Right lung (tissue), 2 donors: ENCODE measurements at regions not wholly inside any gene's neighbourhood (a gene's known extent, or its start where the extent isn't known, plus 50 kb on each side); places are given as distances from the start of the nearest gene placed in this dataset.
"Not testable (repeated sequence)": the region's sequence is repeated elsewhere in the genome, so short reads cannot be mapped to it uniquely, and the experiment has no call there.

Experiments
- DNase-seq, 2 donors: peaks; one replicate each; pipeline ENCODE4 v3.0.0-alpha.2; 2013

DNA sequence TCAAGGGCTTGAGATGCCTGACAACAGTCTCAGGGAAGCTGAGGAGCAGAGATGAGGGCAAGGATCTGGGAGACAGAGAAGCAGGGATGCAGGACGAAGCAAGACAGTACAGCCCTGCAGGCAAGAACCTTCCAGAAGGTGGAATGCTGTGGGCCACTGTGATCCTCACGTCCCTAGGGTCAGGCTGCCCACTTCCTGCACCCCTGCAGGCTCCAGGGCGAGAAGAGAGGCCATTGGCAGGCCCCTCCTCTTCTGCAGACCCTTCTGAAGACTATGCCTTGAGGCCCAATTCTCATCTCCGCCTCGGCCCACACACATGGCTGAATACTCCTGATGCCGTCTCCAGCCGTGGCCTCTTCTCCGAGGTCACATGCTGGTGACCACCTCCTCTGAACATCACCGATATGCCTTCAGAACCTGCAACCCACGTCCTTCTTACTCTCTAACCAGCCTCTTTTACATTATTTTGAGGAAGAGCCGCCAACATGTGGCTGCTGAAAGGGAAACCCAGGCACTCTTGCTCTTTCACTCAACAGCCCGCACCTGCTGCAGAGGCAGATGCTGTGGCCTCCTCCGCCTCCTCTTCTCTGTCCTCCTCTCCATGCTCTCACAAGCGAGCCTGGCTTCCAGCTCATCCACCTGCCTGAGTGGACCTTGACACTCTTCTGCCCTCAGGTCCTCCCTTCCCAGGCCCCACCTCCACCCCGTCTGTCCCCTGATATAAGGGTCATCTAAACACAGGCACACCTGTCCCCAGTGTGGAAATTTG is 181.5 kb downstream of the IRX2 start:
- DNase-seq = no peak

DNA sequence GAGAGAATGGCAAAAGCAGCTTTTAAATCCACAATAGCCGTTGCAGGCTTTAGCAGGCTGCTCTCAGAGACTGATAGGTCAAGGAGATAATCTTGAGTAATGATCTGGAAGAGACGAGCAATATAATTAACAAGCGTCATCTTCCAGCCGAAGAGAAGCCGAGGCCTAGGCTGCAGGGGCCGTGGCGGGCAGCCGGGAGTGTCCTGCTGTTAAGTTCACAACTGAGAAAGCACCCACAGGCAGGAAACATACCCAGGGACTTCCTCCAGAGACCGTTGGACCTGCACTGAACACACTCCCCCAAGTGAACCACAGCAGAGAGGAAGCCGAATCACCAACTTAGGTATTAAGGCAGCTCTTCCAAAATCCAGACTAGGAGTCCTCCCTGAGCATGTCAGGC is 182.3 kb downstream of the IRX2 start:
- no peak for DNase-seq

DNA sequence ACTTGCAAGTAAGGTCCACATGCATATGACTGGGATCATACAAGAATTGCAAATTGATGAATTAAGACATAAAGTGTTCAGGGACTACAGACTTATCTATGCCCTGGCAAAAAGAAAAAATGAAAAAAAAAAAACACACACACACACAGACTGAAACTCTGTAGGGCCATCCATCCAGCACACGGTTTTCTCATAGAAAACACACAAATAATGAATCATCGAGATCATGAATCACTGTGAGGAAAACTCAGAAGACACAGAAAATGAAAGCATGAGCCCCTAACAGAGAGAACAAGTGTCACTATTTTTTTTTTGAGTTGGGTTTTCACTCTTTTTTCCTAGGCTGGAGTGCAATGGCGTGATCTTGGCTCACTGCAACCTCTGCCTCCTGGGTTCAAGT is 185.2 kb downstream of the IRX2 start:
- no peak for DNase-seq

DNA sequence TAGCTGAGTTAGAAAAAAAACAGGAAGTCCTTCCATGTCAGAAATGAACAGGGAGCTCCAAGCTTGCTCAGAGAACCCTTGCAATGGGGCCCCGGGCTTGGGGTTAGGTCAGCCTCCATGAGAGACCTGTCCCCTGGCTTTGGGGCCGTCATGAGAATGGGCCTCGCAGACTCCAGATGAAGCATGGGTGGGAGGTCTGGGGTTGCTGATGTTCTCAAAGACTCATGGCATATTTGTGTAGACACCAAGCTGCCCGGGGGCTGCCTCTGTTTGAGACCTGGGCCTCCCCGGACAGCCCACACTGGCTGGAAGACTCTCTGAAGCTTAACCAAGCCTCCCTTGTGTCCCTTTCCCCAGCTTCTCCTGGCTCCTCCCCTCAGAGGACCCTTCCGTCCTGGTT is 186.3 kb downstream of the IRX2 start:
- no peak for DNase-seq

DNA sequence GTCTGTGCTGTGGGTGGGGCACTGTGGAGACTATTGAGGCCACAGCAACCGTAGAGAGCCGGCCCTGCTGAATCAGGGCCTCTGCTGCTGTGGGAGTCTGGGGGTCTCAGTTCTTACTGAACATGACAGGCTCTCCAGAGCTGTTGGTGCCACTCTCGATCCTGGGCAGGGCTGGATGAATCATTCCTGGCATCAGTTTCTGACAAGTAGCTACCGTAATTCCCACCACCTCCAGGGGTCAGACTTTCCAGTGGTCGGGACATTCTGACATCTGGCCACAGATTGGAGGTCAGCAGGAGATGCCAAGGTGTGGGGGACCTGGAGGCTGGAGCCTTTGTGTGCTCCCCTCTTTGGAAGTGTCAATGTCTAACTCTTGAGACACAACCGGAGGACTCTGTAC is 188.4 kb downstream of the IRX2 start:
- no peak for DNase-seq

DNA sequence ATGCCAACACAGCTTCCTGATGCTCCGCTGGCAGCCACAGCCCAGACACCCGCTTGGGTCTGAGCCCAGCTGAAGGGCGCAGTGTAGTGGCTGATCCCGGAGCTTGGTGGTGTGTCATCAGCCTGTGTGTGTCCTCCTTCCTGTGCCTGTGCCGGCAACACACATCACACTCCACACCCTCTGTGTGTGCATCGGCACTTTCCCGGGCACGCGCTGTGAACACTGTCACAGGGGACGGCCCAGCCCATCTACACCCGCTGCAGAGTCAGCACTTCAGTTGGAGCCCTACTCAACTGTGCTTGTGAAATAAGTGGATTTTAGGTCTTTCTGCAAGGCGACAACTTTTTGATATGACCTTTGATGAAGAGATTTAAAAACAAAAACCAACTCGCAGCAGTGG is 189.4 kb downstream of the IRX2 start:
- no peak for DNase-seq

DNA sequence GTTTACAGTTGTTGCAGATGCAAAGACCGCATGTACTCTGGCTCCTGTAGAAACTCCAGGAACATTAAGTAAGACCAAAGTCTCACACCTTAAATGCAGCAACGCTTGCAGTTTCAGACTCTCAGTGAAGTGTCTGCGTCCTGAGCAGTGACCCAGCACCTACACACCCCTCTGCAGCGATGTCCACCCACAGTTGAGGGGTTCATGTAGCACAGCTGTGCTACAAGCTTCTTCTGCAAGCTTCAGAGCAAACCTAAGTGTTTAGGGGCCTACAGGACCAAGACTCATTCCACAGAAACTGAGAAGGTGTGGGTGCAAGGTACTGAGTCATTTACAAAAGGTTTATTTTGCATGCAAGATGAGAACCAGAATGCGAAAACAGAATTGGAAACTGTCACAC is 191.0 kb downstream of the IRX2 start:
- DNase-seq = no peak

DNA sequence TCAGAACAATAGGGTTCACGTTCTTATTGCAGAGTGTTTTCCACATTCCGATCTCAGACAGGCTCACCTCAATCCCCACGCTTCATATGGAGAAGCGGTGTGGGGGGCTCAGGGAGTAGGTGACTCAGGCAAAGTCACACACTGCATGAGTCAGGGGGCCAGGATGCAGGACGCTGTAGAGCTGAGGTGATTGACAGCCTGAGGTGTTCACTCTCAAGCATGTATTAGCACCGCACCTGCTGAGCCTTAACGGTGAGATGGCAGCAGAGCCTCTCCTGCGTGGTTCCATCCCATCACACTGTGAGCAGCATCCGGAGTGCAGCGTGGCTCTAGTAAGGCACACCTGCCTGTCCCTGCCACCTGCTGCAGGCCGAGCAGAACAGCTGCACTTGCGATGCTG is 194.0 kb downstream of the IRX2 start:
- no peak for DNase-seq

DNA sequence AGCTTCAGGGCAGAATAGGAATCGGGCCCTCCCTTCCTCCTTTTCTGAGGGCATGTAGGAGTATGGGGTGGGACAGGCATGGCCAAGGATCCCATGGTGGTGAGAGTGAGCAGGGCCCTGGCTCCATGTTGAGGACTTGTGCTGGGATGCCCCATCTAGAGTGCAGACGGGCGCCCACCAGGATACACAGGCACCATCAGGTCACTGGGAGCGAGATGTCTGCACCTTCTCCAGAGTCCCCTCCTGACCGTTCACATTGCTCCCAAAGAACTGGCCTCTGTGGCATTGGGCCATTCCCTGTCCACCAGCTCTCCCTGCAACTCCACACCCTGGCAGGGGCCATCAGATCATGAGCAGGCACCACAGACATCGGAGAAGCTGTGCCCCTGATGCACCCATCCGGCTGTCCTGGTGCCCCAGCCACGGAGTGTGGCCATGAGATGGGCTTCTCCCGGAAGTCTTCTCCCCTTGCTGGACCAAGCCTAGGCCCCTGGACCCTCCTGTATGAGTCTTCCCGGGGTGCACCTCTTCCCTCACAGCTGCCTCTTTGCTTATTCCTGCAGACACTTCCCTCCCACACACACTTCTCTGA is 195.0 kb downstream of the IRX2 start:
- no peak for DNase-seq

DNA sequence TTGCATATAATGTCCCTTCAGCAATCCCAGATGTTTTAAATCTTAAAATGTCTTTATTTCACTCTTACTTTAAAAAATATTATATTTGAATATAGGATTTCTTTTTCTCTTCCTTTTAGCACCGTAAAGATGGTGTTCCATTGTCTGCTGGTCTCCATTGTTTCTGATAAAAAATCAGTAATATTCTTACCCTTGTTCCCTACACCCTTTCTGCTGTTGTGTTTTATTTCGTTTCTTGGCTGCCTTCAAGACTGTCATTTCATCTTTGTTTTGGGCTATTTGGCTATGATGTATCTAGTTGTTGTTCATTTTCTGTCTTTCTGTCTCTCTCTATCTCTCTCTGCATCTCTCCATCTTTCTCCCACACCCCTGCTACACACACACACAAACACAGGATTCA is 197.9 kb downstream of the IRX2 start:
- no peak for DNase-seq

DNA sequence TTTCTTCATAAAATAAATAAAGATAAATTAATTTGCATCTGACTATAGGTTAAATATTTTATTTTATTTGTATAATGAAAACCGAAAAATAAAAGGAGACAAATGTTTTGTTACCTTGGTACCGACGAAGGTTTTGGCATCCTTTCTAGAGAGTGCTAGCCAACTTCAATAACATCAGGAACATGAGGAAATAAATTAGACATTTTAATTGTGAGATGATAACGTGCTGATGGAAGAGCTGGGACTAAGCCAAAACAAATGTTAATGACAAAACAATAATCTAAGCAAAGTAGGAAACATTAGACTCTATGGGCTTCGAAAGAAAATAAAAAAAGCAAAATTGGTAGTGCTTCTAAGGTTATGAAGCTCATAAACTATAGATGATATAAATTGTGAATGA is 201.0 kb downstream of the IRX2 start:
- DNase-seq = no peak

DNA sequence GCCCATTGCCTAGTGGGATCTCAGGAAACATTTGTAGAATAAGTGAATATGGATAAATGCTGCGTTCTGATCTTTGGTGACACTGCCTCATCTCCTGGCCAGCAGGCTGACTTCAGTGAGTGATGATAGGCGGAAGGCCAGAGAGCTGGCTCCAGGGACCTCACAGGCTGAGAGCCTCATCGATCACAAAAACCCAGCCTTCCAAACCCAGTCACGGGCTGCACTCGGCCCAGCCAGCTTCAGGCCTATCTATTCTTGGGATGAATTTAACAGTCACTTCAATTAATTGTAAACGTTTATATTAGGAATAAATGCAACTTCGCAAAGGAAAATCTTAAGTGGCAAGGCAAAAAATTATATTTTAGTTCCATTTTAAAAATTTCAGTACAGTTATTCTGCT is 201.6 kb downstream of the IRX2 start:
- no peak for DNase-seq

DNA sequence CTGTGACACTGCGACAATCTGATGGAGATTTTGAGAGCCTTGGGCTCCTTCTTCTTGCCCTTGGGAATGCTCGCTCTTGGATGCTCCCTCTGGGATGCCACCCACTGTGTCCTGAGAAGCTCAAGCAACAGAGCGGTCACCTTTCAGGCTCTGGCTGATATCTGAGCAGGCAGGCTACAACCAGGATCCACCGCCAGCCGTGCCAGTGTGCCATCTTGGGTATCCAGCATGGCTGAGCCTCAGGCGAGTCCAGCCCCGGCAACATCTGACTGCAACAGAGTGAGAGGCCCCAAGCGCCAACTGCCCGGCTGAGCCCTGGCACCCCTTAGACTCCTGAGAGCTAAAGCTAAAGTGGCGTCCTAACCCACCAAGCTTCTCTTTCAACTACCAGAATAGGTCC is 202.1 kb downstream of the IRX2 start:
- DNase-seq = no peak

DNA sequence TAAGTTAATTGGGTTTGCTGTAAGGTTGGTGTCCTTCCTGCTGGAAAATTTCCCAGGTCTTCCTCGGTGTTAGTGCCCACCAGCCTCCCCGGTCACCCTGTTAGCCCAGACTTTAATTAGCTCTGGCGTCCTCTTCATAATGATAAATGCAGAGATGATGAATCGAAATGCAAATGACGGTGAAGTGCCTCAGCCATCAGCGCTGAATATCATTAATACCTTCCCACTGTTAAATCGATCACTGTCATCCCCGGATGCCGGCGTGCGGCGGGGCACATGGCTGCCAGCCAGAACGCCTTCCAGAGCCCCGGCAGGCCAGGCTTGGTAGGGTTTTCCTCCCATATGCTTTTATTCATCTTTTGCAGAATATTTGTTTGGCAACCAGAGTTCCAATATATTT is 204.5 kb downstream of the IRX2 start:
- DNase-seq = no peak

DNA sequence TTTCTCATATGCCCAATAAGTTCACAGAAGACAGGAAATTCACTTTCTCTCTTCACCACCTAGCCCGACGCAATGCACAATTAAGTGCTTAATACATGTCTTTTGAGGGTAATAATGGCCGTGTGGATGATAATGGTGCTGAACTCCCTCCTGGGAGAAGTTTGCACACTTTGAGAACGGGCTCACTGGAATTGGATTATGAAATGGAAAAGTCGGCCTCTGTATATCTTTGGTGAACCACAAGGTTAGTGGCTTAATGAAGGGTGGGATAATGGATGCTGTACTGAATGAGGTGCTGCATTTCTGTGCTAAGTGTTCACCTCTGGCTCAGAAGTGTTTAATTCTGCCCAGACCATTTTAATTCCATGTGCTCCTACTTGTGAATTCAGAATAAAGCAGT is 207.5 kb downstream of the IRX2 start:
- DNase-seq = no peak

DNA sequence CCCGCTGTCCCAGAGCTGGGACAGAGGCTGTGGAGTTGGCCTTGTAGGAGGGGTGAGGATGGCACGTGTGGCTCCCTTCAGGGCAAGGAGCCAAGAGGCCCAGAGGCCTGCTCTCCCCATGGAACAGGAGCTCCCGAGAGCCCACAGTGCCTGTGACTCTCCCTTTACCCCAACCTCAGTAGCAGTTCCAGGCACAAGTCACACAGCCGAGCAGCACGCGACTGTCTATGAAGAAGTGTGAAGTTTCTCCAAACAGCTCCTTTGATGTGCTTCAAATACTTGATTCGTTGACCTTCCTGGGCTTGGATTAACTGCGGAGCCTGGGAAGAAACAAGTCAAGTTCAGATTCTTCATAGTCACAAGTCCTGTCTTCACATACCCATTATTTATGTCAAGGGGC is 208.7 kb downstream of the IRX2 start:
- DNase-seq = no peak

DNA sequence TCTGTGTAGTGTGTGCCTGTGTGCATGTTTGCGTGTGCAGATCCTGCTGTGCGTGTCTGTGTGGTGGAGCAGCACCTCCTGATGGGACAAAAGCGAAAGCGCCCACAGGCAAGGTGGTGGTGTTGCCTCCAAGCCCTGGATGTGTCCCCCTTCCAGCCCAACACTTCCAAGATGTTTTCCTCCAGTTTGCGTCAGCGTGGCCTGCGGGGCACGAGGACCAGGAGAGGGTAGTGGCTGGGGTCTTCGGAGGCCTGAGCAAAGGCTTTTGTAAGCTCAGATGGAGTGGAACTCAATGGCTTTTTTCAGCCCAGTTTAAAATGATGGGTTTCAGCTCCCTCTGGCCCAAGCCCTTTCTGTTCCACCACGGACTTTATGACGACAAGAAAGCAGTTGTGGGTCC is 209.5 kb downstream of the IRX2 start:
- no peak for DNase-seq

DNA sequence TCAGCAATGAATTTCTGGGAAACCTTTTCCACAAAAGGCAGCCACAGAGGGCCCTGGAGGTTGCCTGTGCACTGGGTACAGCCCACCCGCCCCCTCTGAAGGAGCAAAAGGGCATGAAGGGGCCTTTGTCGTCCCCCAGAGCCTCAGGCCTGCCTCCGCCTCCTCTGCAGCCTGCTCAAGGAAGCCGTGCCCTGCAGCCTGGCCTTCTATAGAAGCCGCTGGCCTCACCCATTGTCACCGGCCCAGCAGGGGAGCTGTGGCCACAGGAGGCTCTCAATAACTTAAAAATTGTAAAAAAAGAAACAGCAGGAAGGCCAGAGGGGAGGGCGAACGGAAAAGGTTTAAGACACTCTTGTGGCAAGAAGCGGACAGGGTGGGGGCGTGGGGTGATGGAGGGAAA is 213.3 kb downstream of the IRX2 start:
- DNase-seq = no peak

DNA sequence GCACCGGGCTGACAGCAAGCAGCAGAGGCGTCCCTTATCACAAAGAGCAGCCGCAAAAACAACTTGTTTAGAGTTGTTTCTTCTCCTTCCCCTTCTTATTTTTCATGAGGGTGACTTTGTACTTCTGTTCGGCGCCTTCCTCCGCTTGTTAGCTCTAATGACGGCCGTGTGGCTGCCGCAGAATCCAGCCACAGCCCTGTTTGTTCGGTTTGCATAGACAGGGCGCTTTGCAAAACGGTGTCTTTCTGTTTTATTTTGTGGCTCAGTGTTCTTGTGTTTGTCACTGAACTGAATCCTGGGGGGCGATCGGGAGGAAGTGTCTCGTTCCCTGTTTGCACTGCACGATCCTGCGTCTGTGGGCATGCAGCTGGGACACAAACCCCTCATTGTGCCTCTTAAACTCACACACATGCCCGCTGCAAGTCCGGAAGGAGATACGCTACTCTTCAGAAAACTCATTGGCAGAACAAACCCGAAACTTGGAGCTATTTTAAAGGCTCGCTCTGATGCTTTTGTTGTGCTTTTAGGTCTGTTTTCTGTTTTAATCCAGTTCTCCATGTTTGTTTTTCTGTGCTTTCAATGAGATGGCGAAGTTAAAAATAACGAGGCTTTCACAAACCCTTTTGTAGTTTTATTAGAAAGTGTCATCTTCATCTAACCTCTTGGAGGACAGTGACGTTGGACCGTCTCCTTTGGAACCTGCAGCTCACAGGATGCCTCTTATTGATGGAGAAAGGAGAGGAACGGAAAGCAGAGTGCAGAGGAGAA is 213.9 kb downstream of the IRX2 start:
- DNase-seq = no peak

DNA sequence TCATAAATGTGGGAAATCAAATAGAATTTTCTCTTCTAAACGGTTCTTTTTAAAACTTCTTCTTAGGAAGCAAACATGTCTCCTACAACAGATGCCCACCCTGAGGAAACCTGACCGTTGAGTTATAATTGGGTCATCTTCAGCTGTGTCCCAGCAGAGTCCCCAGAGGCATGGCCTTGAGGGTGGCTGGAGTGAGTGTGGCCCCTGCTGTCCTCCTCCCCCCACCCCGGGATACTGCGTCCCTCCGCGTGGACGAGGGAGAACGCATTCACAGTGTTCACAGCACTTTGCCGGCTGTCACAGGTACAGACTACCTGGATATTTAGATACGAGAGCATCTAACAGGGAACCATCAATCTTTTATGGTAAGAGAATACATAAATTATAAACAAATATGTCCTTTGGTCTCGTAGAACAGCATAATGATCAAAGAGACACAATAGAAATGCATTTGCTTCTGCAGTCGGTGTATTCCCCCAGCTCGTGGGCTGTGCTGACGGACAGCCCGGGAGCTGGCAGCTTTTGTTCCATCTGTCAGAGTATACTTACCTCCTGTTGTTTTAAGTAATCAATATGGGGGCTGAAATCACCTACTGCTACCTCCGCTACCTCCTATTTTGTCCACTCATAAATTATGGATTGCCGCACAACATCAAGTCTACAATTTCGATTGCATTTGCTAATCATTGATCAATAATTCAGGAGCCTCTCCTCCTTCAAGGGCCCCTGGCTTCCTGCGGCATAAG is 214.7 kb downstream of the IRX2 start:
- DNase-seq = no peak

DNA sequence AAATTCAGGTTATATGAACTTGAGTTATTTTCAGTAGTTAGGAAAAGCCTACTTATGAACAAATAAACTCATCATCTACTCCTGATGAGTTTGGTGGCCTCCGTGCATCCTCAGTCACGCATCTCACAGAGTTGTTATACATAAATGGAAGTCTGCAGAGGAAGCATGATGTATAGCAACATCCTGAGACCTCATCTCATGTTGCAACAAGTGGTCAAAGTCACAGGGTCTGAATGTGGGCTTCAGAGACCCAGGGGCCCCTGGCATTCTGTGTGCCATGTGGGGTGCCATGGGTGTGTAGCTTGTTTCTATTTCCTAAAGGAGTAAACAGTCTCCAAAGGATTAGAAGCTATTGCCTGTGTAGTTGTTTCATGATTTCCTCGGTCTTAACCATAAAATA is 216.5 kb downstream of the IRX2 start:
- DNase-seq = no peak

DNA sequence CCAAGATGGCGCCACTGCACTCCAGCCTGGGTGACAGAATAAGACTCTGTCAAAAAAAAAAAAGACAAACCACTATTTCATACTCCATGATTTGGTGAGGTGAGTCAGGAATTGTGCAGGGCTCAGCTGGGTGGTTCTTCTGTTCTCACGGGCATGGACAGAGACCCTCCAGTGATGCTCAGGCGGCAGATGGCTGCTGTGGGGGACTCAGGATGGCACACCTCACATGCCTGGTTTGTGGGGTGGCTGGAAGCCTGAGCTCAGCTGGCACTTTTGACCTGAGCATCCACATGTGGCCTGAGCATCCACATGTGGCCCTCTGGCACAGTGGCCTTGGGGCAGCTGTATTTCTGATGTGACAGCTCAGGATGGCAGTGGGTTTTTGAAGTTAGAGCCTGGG is 217.2 kb downstream of the IRX2 start:
- no peak for DNase-seq

DNA sequence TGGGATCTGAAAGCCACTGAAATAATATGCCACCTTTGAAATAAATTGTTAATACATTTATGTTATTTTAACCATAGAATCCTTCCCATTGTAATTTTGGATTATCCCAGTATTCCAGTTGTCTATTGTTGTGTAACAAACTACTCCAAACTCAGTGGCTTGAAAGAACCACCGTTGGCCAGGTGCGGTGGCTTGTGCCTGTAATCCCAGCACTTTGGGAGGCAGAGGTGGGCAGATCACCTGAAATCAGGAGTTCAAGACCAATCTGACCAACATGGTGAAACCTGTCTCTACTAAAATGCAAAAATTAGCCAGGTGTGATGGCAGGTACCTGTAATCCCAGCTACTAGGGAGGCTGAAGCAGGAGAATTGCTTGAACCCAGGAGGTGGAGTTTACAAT is 217.6 kb downstream of the IRX2 start:
- not testable (repeated sequence) for DNase-seq
